HCT116 (cell line): ENCODE measurements at regions not wholly inside any gene's neighbourhood (a gene's known extent, or its start where the extent isn't known, plus 50 kb on each side); places are given as distances from the start of the nearest gene placed in this dataset.

ENCODE experiments used
- ATAC-seq: fragments of 200-7000 bp; cut with Tn5 transposase; 2 replicates; pipeline ENCODE4 v1.9.1; 2020; ENCODE audit warnings: mild to moderate bottlenecking, moderate library complexity
- BruUV-seq: library from RNA; stranded (reverse); fragments of 400-500 nt; replicated peaks from 2 replicates; lab custom pipeline; 2021; lab: Mats Ljungman, UMichigan
- CTCF ChIA-PET: fragments of 300-600 bp; sonication (Branson Sonifier 250); formaldehyde crosslinking; loops from one replicate; lab custom pipeline; 2021; ENCODE audit warnings: antibody characterized with exemption; lab: Charles Lee
- POLR2A ChIA-PET: fragments of 300-600, 350-600 bp; sonication (Branson Sonifier 250); formaldehyde crosslinking; loops from one replicate; lab custom pipeline; 2021; ENCODE audit warnings: antibody characterized with exemption; lab: Charles Lee
- RAD21 ChIA-PET, 2 experiments: fragments of 300-600 bp; sonication (Branson Sonifier 250); formaldehyde crosslinking; loops; one replicate each; lab custom pipeline; 2023; ENCODE audit warnings: low total read pairs in 2 of 2; ENCODE audit not compliant: uncharacterized antibody in 2 of 2, unreplicated experiment in 2 of 2, low non-redundant PET in 1 of 2; lab: Charles Lee
- DNase-seq: peaks from one replicate; pipeline ENCODE4 v3.0.0-alpha.2; 2010; ENCODE audit warnings: low read depth, low spot score
- H2AFZ ChIP-seq: fragments of 200-600 bp; shearing (Covaris generic), sonication (generic); 2 replicates; pipeline ENCODE4 v1.6.1; 2017; ENCODE audit warnings: low read depth, mixed run types, mixed read lengths, antibody characterized with exemption, low read length; ENCODE audit not compliant: poor library complexity, severe bottlenecking
- H3K27ac ChIP-seq: 2 replicates; pipeline ENCODE4 v1.5.1; 2012; ENCODE audit warnings: low read depth, low read length
- H3K27me3 ChIP-seq: fragments of 200-600 bp; sonication (generic); 2 replicates; pipeline ENCODE4 v1.6.1; 2016; ENCODE audit warnings: mixed run types, low read length, mixed read lengths; ENCODE audit not compliant: insufficient read depth
- H3K36me3 ChIP-seq, 2 experiments: fragments of 200-500 bp in 1 of 2; fragments of 200-600 bp in 1 of 2; sonication (Bioruptor generic) in 1 of 2; sonication (generic) in 1 of 2; 2 replicates each; pipeline versions ENCODE4 v1.5.1 to v1.6.1; 2014 to 2016; ENCODE audit warnings: low read length in 2 of 2, inconsistent platforms in 1 of 2, mixed read lengths in 1 of 2, mixed run types in 1 of 2; ENCODE audit not compliant: insufficient read depth in 2 of 2, control insufficient read depth in 1 of 2
- H3K4me1 ChIP-seq, 2 experiments: fragments of 200-600 bp in 1 of 2; sonication (generic) in 1 of 2; 2 replicates each; pipeline versions ENCODE4 v1.5.1 to v1.6.1; 2012 to 2017; ENCODE audit warnings: low read length in 2 of 2, inconsistent platforms in 1 of 2, mild to moderate bottlenecking in 1 of 2, mixed read lengths in 1 of 2, mixed run types in 1 of 2, moderate library complexity in 1 of 2; ENCODE audit not compliant: insufficient read depth in 2 of 2, control insufficient read depth in 1 of 2
- H3K4me2 ChIP-seq: fragments of 200-600 bp; sonication (generic); 2 replicates; pipeline ENCODE4 v1.6.1; 2017; ENCODE audit warnings: mixed run types, low read length, mixed read lengths
- H3K4me3 ChIP-seq, 2 experiments: fragments of 200-600 bp in 1 of 2; sonication (generic) in 1 of 2; replicated peaks in 1 of 2; 2 replicates each; pipeline ENCODE4 v1.5.1; 2011 to 2016; ENCODE audit warnings: low read length in 2 of 2, control low read depth in 1 of 2, low read depth in 1 of 2, mild to moderate bottlenecking in 1 of 2, mixed read lengths in 1 of 2, mixed run types in 1 of 2
- H3K79me2 ChIP-seq: fragments of 200-600 bp; sonication (generic); 2 replicates; pipeline ENCODE4 v1.6.1; 2017; ENCODE audit warnings: mild to moderate bottlenecking, mixed run types, low read length, moderate library complexity, mixed read lengths; ENCODE audit not compliant: insufficient read depth
- H3K9ac ChIP-seq: fragments of 200-600 bp; sonication (generic); 2 replicates; pipeline ENCODE4 v1.6.1; 2016; ENCODE audit warnings: low read length, mixed read lengths
- H3K9me2 ChIP-seq: fragments of 200-600 bp; sonication (generic), shearing (Covaris generic); 2 replicates; pipeline ENCODE4 v1.6.1; 2017; ENCODE audit warnings: mixed run types, mild to moderate bottlenecking, moderate library complexity; ENCODE audit not compliant: insufficient read depth
- H3K9me3 ChIP-seq, 2 experiments: fragments of 200-500 bp in 1 of 2; fragments of 200-600 bp in 1 of 2; sonication (Bioruptor generic) in 1 of 2; sonication (generic) in 1 of 2; 2 replicates each; pipeline ENCODE4 v1.6.1; 2014 to 2017; ENCODE audit warnings: low read length in 2 of 2, mixed read lengths in 2 of 2, inconsistent platforms in 1 of 2, low read depth in 1 of 2, mild to moderate bottlenecking in 1 of 2, mixed run types in 1 of 2, moderate library complexity in 1 of 2; ENCODE audit not compliant: control insufficient read depth in 1 of 2, insufficient read depth in 1 of 2
- H4K20me1 ChIP-seq: fragments of 200-600 bp; sonication (generic), shearing (Covaris generic); 2 replicates; pipeline ENCODE4 v1.6.1; 2017; ENCODE audit warnings: mixed run types, mild to moderate bottlenecking, moderate library complexity; ENCODE audit not compliant: insufficient read depth
- CBX3 ChIP-seq: IDR thresholded peaks from 2 replicates; pipeline ENCODE4 v1.6.1; 2012; ENCODE audit warnings: low read depth
- EGR1 ChIP-seq: IDR thresholded peaks from 2 replicates; pipeline ENCODE4 v1.6.1; 2012; ENCODE audit warnings: low read depth
- ELF1 ChIP-seq: IDR thresholded peaks from 2 replicates; pipeline ENCODE4 v1.6.1; 2012; ENCODE audit warnings: low read depth, borderline replicate concordance
- EZH2 ChIP-seq: fragments of 200-600 bp; sonication (generic); IDR thresholded peaks from 2 replicates; pipeline ENCODE4 v1.6.1; 2017; ENCODE audit warnings: antibody characterized with exemption, mixed run types
- EZH2phosphoT487 ChIP-seq: fragments of 200-600 bp; IDR thresholded peaks from 2 replicates; pipeline ENCODE4 v1.6.1; 2018; ENCODE audit warnings: antibody characterized with exemption, borderline replicate concordance
- JUND ChIP-seq: IDR thresholded peaks from 2 replicates; pipeline ENCODE4 v1.6.1; 2012
- POLR2A ChIP-seq: IDR thresholded peaks from 2 replicates; pipeline ENCODE4 v1.7.0; 2011; ENCODE audit warnings: borderline replicate concordance; ENCODE audit not compliant: insufficient read depth, insufficient read length; ENCODE audit errors: extremely low read depth
- POLR2AphosphoS5 ChIP-seq: IDR thresholded peaks from 2 replicates; pipeline ENCODE4 v1.6.1; 2011; ENCODE audit warnings: mild to moderate bottlenecking, low read depth, low read length, moderate library complexity
- RAD21 ChIP-seq: IDR thresholded peaks from 2 replicates; pipeline ENCODE4 v1.6.1; 2012; ENCODE audit warnings: low read depth, mild to moderate bottlenecking
- SIN3A ChIP-seq: IDR thresholded peaks from 2 replicates; pipeline ENCODE4 v1.6.1; 2012; ENCODE audit warnings: low read depth
- SP1 ChIP-seq: IDR thresholded peaks from 2 replicates; pipeline ENCODE4 v1.6.1; 2012; ENCODE audit warnings: low read depth
- SRF ChIP-seq: IDR thresholded peaks from 2 replicates; pipeline ENCODE4 v1.6.1; 2012; ENCODE audit warnings: low read depth
- TCF7L2 ChIP-seq: IDR thresholded peaks from 2 replicates; pipeline ENCODE4 v1.7.0; 2011; ENCODE audit warnings: borderline replicate concordance, inconsistent platforms; ENCODE audit not compliant: insufficient read depth, insufficient read length; ENCODE audit errors: extremely low read depth
- YY1 ChIP-seq: IDR thresholded peaks from 2 replicates; pipeline ENCODE4 v1.6.1; 2011; ENCODE audit warnings: low read length, low read depth, moderate library complexity, mild to moderate bottlenecking; ENCODE audit not compliant: insufficient replicate concordance; ENCODE audit errors: extremely low read depth
- intact Hi-C: fragments of 100-400 bp; cut with micrococcal nuclease; formaldehyde crosslinking; loops from 2 replicates; pipeline ENCODE4 v1.10.0; 2022
- TF ChIP-seq, protein P1 (sequence below): IDR thresholded peaks from 2 replicates; pipeline ENCODE4 v1.6.1; 2012; ENCODE audit warnings: low read depth
- TF ChIP-seq, protein P2 (sequence below): IDR thresholded peaks from 2 replicates; pipeline ENCODE4 v1.6.1; 2011; ENCODE audit warnings: mild to moderate bottlenecking, low read length, moderate library complexity; ENCODE audit not compliant: insufficient replicate concordance; ENCODE audit errors: extremely low read depth
- TF ChIP-seq, protein P3 (sequence below), 3 experiments: fragments of 200-600 bp in 1 of 3; sonication (generic) in 1 of 3; IDR thresholded peaks in 2 of 3; conservative IDR thresholded peaks in 1 of 3; 2 replicates each; pipeline ENCODE4 v1.5.1; 2012 to 2017; ENCODE audit warnings: low read depth in 2 of 3, low read length in 2 of 3, antibody characterized with exemption in 1 of 3, borderline replicate concordance in 1 of 3, control low read depth in 1 of 3, mild to moderate bottlenecking in 1 of 3, mixed read lengths in 1 of 3, mixed run types in 1 of 3, moderate library complexity in 1 of 3; ENCODE audit not compliant: insufficient read depth in 1 of 3
- TF ChIP-seq, protein P4 (sequence below): IDR thresholded peaks from 2 replicates; pipeline ENCODE4 v1.6.1; 2012

DNA sequence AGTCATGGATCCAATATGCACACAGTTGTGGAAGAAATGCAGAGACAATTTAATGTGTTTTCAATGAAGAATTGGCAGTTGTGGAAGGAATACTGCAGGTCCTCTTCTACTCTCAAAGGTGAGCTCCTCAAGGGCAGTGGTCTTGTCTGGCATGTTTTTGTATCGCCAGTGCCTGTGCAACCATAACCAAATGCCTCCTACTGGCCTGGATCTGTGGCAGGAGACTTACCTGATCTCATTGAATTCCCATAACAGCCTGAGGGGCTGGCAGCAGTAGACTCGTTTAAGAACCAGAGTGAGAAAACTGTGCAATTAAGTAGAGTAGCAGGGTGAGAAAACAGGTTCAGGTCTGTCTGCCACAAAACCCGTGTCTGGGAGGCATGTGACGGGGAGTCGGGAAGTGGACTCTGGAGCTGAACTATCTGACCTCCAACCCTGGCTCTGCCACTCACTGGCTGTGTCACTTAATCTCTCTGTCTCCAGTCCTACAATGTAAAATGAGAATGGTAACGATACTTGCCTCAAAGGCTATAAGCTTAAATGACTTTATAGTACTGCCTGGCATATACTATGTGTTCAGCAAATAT lies 268.2 kb upstream of the SSTR1 start:
- no peaks in the 10 kb centered on the region for H3K36me3 ChIP-seq
- no peak overlapping the region for H3K9ac ChIP-seq
- POLR2A ChIA-PET: no interaction called here
- no peaks in the 10 kb centered on the region for H3K9me3 ChIP-seq
- H3K9me2 ChIP-seq: no peaks in the 10 kb centered on the region
- TF ChIP-seq EGR1: no peak
- TF ChIP-seq, protein P1, sequence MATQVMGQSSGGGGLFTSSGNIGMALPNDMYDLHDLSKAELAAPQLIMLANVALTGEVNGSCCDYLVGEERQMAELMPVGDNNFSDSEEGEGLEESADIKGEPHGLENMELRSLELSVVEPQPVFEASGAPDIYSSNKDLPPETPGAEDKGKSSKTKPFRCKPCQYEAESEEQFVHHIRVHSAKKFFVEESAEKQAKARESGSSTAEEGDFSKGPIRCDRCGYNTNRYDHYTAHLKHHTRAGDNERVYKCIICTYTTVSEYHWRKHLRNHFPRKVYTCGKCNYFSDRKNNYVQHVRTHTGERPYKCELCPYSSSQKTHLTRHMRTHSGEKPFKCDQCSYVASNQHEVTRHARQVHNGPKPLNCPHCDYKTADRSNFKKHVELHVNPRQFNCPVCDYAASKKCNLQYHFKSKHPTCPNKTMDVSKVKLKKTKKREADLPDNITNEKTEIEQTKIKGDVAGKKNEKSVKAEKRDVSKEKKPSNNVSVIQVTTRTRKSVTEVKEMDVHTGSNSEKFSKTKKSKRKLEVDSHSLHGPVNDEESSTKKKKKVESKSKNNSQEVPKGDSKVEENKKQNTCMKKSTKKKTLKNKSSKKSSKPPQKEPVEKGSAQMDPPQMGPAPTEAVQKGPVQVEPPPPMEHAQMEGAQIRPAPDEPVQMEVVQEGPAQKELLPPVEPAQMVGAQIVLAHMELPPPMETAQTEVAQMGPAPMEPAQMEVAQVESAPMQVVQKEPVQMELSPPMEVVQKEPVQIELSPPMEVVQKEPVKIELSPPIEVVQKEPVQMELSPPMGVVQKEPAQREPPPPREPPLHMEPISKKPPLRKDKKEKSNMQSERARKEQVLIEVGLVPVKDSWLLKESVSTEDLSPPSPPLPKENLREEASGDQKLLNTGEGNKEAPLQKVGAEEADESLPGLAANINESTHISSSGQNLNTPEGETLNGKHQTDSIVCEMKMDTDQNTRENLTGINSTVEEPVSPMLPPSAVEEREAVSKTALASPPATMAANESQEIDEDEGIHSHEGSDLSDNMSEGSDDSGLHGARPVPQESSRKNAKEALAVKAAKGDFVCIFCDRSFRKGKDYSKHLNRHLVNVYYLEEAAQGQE: no peak
- TF ChIP-seq, protein P2, sequence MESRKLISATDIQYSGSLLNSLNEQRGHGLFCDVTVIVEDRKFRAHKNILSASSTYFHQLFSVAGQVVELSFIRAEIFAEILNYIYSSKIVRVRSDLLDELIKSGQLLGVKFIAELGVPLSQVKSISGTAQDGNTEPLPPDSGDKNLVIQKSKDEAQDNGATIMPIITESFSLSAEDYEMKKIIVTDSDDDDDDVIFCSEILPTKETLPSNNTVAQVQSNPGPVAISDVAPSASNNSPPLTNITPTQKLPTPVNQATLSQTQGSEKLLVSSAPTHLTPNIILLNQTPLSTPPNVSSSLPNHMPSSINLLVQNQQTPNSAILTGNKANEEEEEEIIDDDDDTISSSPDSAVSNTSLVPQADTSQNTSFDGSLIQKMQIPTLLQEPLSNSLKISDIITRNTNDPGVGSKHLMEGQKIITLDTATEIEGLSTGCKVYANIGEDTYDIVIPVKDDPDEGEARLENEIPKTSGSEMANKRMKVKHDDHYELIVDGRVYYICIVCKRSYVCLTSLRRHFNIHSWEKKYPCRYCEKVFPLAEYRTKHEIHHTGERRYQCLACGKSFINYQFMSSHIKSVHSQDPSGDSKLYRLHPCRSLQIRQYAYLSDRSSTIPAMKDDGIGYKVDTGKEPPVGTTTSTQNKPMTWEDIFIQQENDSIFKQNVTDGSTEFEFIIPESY: no peak
- TF ChIP-seq RAD21: no peak
- TF ChIP-seq, protein P3, sequence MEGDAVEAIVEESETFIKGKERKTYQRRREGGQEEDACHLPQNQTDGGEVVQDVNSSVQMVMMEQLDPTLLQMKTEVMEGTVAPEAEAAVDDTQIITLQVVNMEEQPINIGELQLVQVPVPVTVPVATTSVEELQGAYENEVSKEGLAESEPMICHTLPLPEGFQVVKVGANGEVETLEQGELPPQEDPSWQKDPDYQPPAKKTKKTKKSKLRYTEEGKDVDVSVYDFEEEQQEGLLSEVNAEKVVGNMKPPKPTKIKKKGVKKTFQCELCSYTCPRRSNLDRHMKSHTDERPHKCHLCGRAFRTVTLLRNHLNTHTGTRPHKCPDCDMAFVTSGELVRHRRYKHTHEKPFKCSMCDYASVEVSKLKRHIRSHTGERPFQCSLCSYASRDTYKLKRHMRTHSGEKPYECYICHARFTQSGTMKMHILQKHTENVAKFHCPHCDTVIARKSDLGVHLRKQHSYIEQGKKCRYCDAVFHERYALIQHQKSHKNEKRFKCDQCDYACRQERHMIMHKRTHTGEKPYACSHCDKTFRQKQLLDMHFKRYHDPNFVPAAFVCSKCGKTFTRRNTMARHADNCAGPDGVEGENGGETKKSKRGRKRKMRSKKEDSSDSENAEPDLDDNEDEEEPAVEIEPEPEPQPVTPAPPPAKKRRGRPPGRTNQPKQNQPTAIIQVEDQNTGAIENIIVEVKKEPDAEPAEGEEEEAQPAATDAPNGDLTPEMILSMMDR (IDR thresholded peaks at IDR 0.05 in 2 of 3, conservative IDR thresholded peaks at IDR 0.05 in 1 of 3; ENCODE audit: borderline replicate concordance in 1 of 3, insufficient read depth in 1 of 3, low read depth in 2 of 3, low read length in 2 of 3): no peak
- no peak for TF ChIP-seq JUND
- TF ChIP-seq EZH2phosphoT487: no peak
- TF ChIP-seq EZH2: no peak
- no peak for TF ChIP-seq POLR2AphosphoS5
- no peak for TF ChIP-seq ELF1
- TF ChIP-seq SP1: no peak
- no peak for TF ChIP-seq TCF7L2
- no peak for TF ChIP-seq SRF
- no peak for TF ChIP-seq CBX3
- TF ChIP-seq, protein P4, sequence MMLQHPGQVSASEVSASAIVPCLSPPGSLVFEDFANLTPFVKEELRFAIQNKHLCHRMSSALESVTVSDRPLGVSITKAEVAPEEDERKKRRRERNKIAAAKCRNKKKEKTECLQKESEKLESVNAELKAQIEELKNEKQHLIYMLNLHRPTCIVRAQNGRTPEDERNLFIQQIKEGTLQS: no peak
- no peak for TF ChIP-seq SIN3A
- TF ChIP-seq POLR2A: no peak
- no peak for TF ChIP-seq YY1
- CTCF ChIA-PET: no interaction called here
- H4K20me1 ChIP-seq: no peaks in the 10 kb centered on the region
- H3K27me3 ChIP-seq: no peaks in the 10 kb centered on the region
- no TSS peak for BruUV-seq
- no peak overlapping the region for H3K4me3 ChIP-seq
- H3K79me2 ChIP-seq: no peaks in the 10 kb centered on the region
- intact Hi-C loops: no loop called here
- RAD21 ChIA-PET: no interaction called here
- ATAC-seq (no peak), DNase-seq (no peak)
- H3K4me1 ChIP-seq: no peaks in the 10 kb centered on the region
- no peak overlapping the region for H2AFZ ChIP-seq
- H3K27ac ChIP-seq: no peak overlapping the region
- H3K4me2 ChIP-seq: no peak overlapping the region
